GM23248 (cell line): ENCODE measurements at regions not wholly inside any gene's neighbourhood (a gene's known extent, or its start where the extent isn't known, plus 50 kb on each side); places are given as distances from the start of the nearest gene placed in this dataset.

Experiments
- DNase-seq: peaks from one replicate; pipeline ENCODE4 v3.0.0-alpha.2; 2015
- H2AFZ ChIP-seq: fragments of 200-600 bp; sonication (generic); 2 replicates; pipeline ENCODE4 v1.6.1; 2016; ENCODE audit warnings: antibody characterized with exemption
- H3F3A ChIP-seq: fragments of 200-600 bp; sonication (generic); 2 replicates; pipeline ENCODE4 v1.6.1; 2016; ENCODE audit warnings: mild to moderate bottlenecking, antibody characterized with exemption, mixed run types; ENCODE audit not compliant: insufficient read depth
- H3K27ac ChIP-seq: fragments of 200-600 bp; sonication (generic); 2 replicates; pipeline ENCODE4 v1.5.1; 2016; ENCODE audit warnings: mild to moderate bottlenecking
- H3K27me3 ChIP-seq: fragments of 200-600 bp; sonication (generic); replicated peaks from 2 replicates; pipeline ENCODE4 v1.6.1; 2016; ENCODE audit warnings: mild to moderate bottlenecking; ENCODE audit not compliant: insufficient read depth
- H3K36me3 ChIP-seq: fragments of 200-600 bp; sonication (generic); 2 replicates; pipeline ENCODE4 v1.6.1; 2016; ENCODE audit warnings: low read depth, mild to moderate bottlenecking
- H3K4me1 ChIP-seq: fragments of 200-600 bp; sonication (generic); 2 replicates; pipeline ENCODE4 v1.6.1; 2016; ENCODE audit warnings: mild to moderate bottlenecking; ENCODE audit not compliant: insufficient read depth
- H3K4me2 ChIP-seq: fragments of 200-600 bp; sonication (generic); one replicate; pipeline ENCODE4 v1.6.1; 2016; ENCODE audit warnings: mild to moderate bottlenecking; ENCODE audit not compliant: unreplicated experiment
- H3K4me3 ChIP-seq: fragments of 200-600 bp; sonication (generic); 2 replicates; pipeline ENCODE4 v1.5.1; 2016; ENCODE audit warnings: mild to moderate bottlenecking
- H3K79me2 ChIP-seq: fragments of 200-600 bp; sonication (generic); 2 replicates; pipeline ENCODE4 v1.6.1; 2016; ENCODE audit warnings: mild to moderate bottlenecking; ENCODE audit not compliant: insufficient read depth
- H3K9ac ChIP-seq: fragments of 200-600 bp; sonication (generic); 2 replicates; pipeline ENCODE4 v1.6.1; 2016; ENCODE audit warnings: mild to moderate bottlenecking
- H3K9me2 ChIP-seq: fragments of 200-600 bp; sonication (generic); 2 replicates; pipeline ENCODE4 v1.6.1; 2016; ENCODE audit warnings: mixed run types, mild to moderate bottlenecking, moderate library complexity; ENCODE audit not compliant: insufficient read depth
- H3K9me3 ChIP-seq: fragments of 200-600 bp; sonication (generic); one replicate; pipeline ENCODE4 v1.6.1; 2017; ENCODE audit warnings: low read depth
- H4K20me1 ChIP-seq: fragments of 200-600 bp; sonication (generic); 2 replicates; pipeline ENCODE4 v1.6.0; 2016; ENCODE audit not compliant: insufficient read depth
- EZH2 ChIP-seq: fragments of 200-600 bp; sonication (generic); IDR thresholded peaks from 2 replicates; pipeline ENCODE4 v1.6.1; 2018; ENCODE audit warnings: antibody characterized with exemption, mild to moderate bottlenecking; ENCODE audit not compliant: insufficient read depth, poor library complexity, severe bottlenecking
- EZH2phosphoT487 ChIP-seq: fragments of 200-600 bp; sonication (generic); IDR thresholded peaks from 2 replicates; pipeline ENCODE4 v1.6.1; 2018; ENCODE audit warnings: antibody characterized with exemption, moderate library complexity, mild to moderate bottlenecking, low read depth; ENCODE audit not compliant: insufficient read depth
- WGBS, 2 experiments: methylation state at CpG; one replicate each; pipeline ENCODE4 v1.1.6; 2015 to 2017; ENCODE audit warnings: low lambda C conversion rate in 2 of 2, low coverage in 1 of 2; ENCODE audit errors: missing lambda C conversion rate in 2 of 2; 5-methylcytosine and 5-hydroxymethylcytosine counted together
- in situ Hi-C: fragments of 300-500 bp; cut with MboI; formaldehyde crosslinking; loops from 2 replicates; pipeline ENCODE4 v1.15.0; 2020

DNA sequence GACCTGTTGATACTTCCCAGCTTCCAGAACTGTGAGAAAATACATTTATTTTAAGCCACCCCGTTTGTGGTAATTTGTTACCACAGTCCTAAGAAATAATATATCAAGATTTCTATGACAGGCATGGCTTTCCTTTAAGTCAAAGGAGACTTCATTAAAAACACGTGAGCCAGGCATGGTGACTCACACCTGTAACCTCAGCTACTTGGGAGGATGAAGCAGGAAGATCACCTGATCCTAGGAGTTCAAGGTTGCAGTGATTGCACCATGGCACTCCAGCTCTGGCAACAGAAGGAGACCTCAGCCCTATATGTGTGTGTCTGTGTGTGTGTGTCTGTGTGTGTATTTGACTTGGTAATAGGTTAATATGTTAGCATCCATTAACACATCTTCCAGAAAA lies 69.8 kb upstream of the SCN7A start:
- Histone ChIP-seq H2AFZ (no peak overlapping the region), H3K9me2 (no peaks in the 10 kb centered on the region), H3K27ac (no peak overlapping the region), H3K9me3 (no peaks in the 10 kb centered on the region), H3K9ac (no peak overlapping the region), H3K4me1 (no peaks in the 10 kb centered on the region), H3K4me3 (no peak overlapping the region), H4K20me1 (no peaks in the 10 kb centered on the region), H3K36me3 (no peaks in the 10 kb centered on the region), H3K4me2 (no peak overlapping the region), H3K79me2 (no peaks in the 10 kb centered on the region), H3K27me3 (no peaks in the 10 kb centered on the region), H3F3A (no peaks in the 10 kb centered on the region)
- in situ Hi-C loops, result loop anchor here (25.0 kb wide), 1 partner anchor 1548 kb away; no protein-coding TSS in a partner anchor
- DNase-seq, result no peak
- TF ChIP-seq EZH2 (no peak), EZH2phosphoT487 (no peak)
- WGBS, 2 experiments, result 0 to 15% methylated on average over 2 of the region's 2 CpGs

GRCh38 chr2:166560022-166560421 lies 66.0 kb upstream of the SCN7A start:
- WGBS, 2 experiments, result 11 to 14% methylated on average over 2 of the region's 2 CpGs
- H3K36me3 ChIP-seq, result no peaks in the 10 kb centered on the region
- H3K4me3 ChIP-seq, result no peak overlapping the region
- DNase-seq, result no peak
- no peaks in the 10 kb centered on the region for H3K9me3 ChIP-seq
- no peaks in the 10 kb centered on the region for H3F3A ChIP-seq
- no peaks in the 10 kb centered on the region for H3K9me2 ChIP-seq
- H4K20me1 ChIP-seq, result no peaks in the 10 kb centered on the region
- H3K79me2 ChIP-seq, result no peaks in the 10 kb centered on the region
- no peak overlapping the region for H2AFZ ChIP-seq
- in situ Hi-C loops, result loop anchor here (25.0 kb wide), 1 partner anchor 1552 kb away; no protein-coding TSS in a partner anchor
- no peak overlapping the region for H3K27ac ChIP-seq
- H3K9ac ChIP-seq, result no peak overlapping the region
- TF ChIP-seq EZH2phosphoT487, result no peak
- no peak for TF ChIP-seq EZH2
- no peak overlapping the region for H3K4me2 ChIP-seq
- no peaks in the 10 kb centered on the region for H3K4me1 ChIP-seq
- H3K27me3 ChIP-seq, result no peaks in the 10 kb centered on the region

DNA sequence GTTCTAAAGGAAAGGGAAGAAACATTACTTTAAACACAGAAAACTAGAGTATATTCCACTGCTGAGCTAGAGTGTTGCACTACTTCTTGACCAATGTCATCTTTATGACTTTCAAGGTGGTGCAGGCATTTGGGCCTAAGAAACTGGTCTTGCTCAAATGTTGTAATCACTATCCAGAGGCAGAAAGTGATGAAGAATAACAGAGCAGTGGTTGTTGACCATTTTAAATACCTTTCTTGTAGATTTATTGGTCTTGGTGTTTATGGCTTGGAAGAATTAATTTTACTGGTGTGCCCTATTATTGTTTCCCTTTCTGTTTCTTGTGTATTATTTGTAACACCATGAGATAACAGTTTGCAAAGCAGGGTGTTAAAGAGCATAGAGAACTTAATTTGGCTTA lies 56.9 kb upstream of the SCN7A start:
- H3K79me2 ChIP-seq, result no peaks in the 10 kb centered on the region
- TF ChIP-seq EZH2phosphoT487, result no peak
- no peak for TF ChIP-seq EZH2
- no peak overlapping the region for H3K4me3 ChIP-seq
- H3K4me2 ChIP-seq, result no peak overlapping the region
- H3K9me2 ChIP-seq, result no peaks in the 10 kb centered on the region
- no peak overlapping the region for H3K9ac ChIP-seq
- no peaks in the 10 kb centered on the region for H3F3A ChIP-seq
- no peaks in the 10 kb centered on the region for H3K9me3 ChIP-seq
- no peaks in the 10 kb centered on the region for H3K36me3 ChIP-seq
- H2AFZ ChIP-seq, result no peak overlapping the region
- no peak for DNase-seq
- H3K4me1 ChIP-seq, result no peaks in the 10 kb centered on the region
- in situ Hi-C loops, result loop anchor here (25.0 kb wide), 1 partner anchor 1561 kb away; no protein-coding TSS in a partner anchor
- H3K27ac ChIP-seq, result no peak overlapping the region
- no peaks in the 10 kb centered on the region for H3K27me3 ChIP-seq
- H4K20me1 ChIP-seq, result no peaks in the 10 kb centered on the region

GRCh38 chr2:166545473-166545872 lies 51.4 kb upstream of the SCN7A start:
- H3K4me1 ChIP-seq, result no peaks in the 10 kb centered on the region
- no peak overlapping the region for H2AFZ ChIP-seq
- no peaks in the 10 kb centered on the region for H3K36me3 ChIP-seq
- no peak overlapping the region for H3K4me3 ChIP-seq
- H4K20me1 ChIP-seq, result no peaks in the 10 kb centered on the region
- no peak overlapping the region for H3K9ac ChIP-seq
- DNase-seq, result no peak
- H3K27ac ChIP-seq, result no peak overlapping the region
- TF ChIP-seq EZH2phosphoT487 (no peak), EZH2 (no peak)
- no peaks in the 10 kb centered on the region for H3K79me2 ChIP-seq
- H3K9me3 ChIP-seq, result no peaks in the 10 kb centered on the region
- no peak overlapping the region for H3K4me2 ChIP-seq
- no peaks in the 10 kb centered on the region for H3K9me2 ChIP-seq
- H3K27me3 ChIP-seq, result no peaks in the 10 kb centered on the region
- H3F3A ChIP-seq, result no peaks in the 10 kb centered on the region
- in situ Hi-C loops, result no loop called here
